CD4-positive, alpha-beta T cell treated with Interferon gamma for 1 hour (primary cell): ENCODE measurements at regions not wholly inside any gene's neighbourhood (a gene's known extent, or its start where the extent isn't known, plus 50 kb on each side); places are given as distances from the start of the nearest gene placed in this dataset.

Experiments used
- DNase-seq: peaks from one replicate; pipeline ENCODE4 v3.0.0-alpha.2; 2020

DNA sequence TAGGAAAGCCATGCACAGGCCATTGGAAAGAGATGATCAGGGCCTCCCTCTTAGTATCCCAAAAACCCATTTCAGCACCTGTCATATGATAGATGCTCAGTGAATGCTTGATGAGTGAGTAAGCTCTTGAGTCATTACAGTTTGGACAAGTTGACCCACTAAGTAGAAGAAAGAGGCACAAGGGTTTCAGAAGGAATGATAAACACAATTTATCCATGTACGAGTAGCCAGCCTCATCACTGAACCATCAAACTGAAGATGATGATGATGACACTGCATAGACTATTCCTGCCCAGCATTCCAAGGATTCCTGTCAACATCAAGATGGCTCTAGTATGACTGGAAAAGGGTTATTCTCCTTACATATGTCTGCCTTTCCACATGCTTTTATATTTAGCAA lies 596.0 kb downstream of the BCL11A start:
- no peak for DNase-seq

GRCh38 chr2:59956981-59957380 lies 596.5 kb downstream of the BCL11A start:
- DNase-seq = no peak

GRCh38 chr2:59947917-59948541 lies 605.4 kb downstream of the BCL11A start:
- no peak for DNase-seq

DNA sequence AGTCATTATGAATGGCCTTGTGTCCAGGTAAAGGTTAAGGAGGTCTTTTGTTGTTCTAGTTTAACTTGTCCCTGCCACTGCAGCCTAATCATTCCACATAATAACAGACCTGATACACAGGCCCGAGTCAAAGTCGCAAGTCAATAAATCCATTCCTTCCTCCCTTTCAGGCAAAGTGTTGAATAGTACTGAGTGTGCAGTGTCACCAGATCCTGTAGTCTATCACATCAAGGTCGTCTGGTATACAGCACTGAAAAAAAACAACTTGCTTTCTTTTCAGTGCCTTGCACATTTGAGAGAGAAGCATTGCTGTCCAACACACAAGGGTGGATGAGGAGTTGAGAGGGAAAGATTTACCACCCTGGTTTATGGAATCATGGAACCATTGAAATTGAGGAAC lies 606.2 kb downstream of the BCL11A start:
- no peak for DNase-seq

DNA sequence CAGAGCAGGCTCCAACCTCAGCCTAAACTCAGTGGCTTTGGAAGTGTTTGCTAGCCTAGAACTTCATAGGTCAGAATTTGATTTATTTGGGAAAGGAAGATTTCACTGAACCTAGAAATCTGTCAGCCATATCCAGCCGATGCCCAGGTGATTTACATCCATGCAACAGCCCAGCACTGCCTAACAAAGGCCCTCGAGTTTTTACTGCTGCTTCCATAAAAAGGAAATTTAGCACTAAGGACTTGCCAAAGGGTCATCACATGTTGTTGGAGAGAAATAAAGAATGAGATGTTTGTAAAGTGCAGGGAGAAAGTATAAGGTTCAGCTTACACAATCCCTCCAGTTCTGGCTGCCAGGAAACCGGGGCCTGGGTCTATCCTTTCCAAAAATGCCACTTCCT lies 614.2 kb downstream of the BCL11A start:
- DNase-seq = no peak

GRCh38 chr2:59938181-59938580 lies 615.3 kb downstream of the BCL11A start:
- DNase-seq = no peak

DNA sequence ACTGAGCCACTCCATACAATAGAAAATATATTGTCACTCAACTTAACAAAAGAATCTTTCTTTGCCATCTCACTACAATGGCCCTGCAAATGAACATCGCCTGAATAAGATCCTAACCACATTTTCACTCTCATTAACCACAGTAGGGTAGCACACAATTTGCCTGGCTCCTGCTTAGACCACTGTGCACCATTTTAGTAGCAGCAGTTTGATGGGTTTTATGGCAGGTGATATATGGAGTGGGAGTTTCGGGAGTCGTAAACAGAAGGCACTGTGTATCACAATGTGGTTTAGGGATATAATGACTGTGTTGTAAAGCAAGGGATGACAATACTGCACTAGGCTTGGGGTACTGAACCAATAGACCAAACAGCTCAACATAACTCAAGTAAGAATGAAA lies 617.4 kb downstream of the BCL11A start:
- no peak for DNase-seq

DNA sequence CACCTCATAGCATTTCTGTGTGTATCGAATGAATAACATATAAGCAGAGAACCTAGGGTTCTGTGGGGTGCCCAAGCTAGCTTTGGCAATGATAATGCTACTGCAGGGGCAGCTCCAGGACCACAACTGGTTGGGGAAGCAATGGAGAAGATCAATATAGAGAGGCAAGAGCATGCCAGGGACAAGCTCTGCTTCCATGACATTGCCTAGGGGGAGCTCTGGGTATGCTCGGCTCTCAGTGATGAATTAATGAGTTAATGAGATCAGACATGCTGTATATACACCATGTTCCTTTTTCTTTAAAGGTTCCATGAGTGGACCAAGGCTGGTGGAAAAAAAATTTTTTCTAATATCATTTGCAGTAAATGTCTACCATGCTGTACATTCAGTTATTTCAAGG lies 618.4 kb downstream of the BCL11A start:
- DNase-seq = no peak

DNA sequence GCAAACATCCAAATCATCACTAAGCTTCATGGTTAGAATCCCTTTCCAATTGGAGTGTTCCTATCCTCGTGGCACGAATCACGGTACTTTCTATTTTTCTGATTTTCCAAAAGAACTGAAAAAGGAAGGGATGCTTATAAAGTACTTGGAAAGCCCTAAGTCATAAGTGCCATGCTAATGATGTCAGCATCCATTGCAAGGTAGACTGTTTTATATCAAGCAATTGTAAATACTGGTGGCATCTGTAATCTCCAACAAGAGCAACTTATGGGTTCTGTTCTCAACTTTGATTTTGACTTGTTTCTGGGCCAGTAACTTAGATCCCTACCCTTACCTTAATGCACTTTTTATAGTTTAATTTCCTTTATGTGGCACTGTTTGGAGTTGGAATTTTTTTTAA lies 619.5 kb downstream of the BCL11A start:
- DNase-seq = no peak

DNA sequence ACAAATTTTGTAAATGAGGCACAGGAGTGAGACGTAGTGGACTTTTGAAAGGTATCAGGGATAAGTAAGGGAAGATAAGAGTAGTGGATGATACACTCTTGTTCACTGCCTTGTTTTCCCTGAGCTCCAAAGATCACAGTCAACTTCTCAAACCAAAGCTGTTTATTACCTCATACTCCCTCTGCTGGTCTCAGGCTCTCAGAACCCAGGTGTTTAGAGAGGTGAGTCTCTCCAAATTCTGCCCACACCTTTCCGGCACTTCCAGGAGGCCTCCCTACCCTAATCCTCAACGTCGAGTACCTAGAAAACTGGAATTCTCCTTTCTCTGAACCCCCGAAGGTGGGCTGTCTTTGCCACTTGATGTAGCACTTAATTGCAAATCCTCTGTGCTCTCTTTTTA lies 621.1 kb downstream of the BCL11A start:
- DNase-seq = no peak

- no peak for DNase-seq
Measured at GRCh38 chr2:59930430-59930829, 623.0 kb downstream of the BCL11A start.

- DNase-seq = no peak
Measured at GRCh38 chr2:59926731-59927130, 626.7 kb downstream of the BCL11A start.

GRCh38 chr2:59925321-59925720 lies 628.1 kb downstream of the BCL11A start:
- no peak for DNase-seq

DNA sequence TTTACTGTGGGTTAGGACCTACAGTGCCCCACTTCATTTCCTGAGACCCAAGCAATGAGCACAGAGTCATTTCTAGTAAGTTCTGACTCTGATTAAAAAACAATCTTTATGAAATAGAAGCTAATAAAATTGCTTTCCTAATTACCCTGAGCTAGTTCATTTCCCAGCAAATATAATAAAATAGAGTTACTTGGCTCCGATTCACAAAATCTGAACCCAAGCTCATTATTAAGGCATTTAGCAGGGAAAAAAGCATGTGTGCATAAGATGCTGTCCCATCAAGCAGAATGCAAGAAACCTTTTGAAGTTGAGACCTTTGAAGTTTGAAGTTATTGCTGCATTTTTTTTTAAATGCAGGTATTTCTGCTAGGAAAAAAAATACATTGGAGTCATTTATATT lies 629.1 kb downstream of the BCL11A start:
- DNase-seq = no peak

DNA sequence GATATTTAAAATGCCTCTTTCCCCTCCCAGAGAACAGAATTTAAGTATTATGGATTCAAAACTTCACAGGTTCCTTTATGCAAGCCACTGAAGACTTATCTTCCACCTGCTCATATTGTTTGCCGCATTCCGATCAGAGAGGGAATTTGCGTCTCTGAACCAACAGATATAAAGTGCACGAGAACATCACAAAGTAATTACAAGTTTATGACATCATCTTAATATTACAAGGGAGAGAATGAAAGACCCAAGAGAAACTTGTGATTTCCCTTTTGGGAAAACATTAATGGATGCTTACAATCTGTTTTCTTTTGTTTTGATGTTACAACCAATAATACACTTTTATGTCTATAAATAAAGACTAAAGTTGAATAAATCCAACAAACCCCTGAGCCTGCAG lies 631.0 kb downstream of the BCL11A start:
- no peak for DNase-seq

GRCh38 chr2:59921743-59922142 lies 631.7 kb downstream of the BCL11A start:
- DNase-seq = no peak

- no peak for DNase-seq
Measured at GRCh38 chr2:59920961-59921360, 632.5 kb downstream of the BCL11A start.

DNA sequence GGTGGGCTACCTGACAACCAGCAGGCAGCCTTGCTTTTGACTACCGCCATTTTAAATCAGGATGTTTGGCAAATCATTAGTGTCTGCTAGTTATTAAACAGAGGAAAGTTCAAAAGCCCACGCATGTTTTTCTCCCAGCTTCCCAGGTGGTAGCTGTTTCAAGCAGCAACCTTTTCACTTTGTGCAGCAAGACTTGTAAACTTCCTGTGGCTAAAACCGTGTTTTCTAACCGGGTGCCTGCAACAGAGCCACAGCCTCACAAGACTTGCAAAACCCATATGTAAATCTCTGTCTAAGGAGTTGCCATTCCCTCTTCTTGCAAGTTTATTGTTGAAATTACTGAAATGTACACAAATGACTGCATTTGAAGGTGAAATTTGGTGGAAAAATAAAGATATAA lies 633.1 kb downstream of the BCL11A start:
- DNase-seq = no peak

GRCh38 chr2:59919579-59919978 lies 633.9 kb downstream of the BCL11A start:
- no peak for DNase-seq

DNA sequence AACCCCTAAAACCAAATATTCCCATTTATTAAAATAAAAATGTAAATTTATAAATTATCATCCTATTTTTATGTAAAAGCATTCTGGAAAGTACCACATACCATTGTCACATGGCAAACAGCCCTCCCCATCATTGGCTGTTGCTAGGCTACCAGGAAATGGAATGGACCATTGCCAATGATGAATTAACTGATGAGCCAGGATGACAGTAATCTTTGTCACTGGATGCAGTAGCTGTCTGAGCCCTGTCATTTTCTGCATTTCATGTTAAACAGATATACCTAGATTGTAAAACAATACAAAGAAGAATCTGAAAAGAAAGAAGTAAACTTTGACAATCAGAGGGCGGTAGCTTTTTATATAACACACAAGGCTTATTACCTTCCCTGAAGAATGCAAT lies 641.4 kb downstream of the BCL11A start:
- no peak for DNase-seq

- no peak for DNase-seq
Measured at GRCh38 chr2:59910166-59910565, 643.3 kb downstream of the BCL11A start.

DNA sequence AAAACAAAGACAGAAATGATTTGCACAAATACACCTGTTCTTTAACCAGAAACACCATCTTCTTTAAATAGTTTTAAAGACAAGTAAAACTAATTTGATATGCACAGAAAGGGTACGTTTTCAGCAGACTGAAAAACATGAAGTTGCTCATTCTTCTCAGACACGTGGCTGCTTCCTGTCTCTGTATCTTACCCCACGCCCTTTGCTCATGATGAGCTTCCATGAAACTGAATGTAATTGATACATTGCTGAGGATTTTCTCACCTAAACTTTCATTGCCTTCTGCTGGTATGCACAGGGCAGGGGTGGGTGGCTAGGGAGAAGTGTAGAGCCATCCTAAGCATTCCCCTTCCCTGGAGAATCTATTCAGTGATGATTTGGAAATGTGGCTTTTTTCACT lies 644.3 kb downstream of the BCL11A start:
- DNase-seq = no peak

DNA sequence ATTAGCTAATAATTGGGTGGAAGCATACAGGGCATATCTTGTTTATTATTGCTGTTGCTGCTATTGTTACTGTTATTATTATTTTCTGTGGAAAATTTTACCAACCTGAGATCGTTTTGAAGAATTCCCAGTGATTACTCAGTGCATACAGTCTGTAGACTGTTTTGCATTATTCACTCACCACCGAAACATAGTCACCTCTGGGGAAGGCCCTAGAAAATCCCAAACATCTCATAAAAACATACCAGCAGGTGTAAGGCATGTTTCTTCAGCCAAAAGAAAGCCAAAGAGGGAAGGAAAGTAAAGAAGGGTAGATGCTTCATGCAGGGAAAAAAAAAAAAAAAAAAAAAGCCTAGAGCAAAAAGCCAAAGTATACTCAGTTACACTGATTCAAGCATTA lies 647.7 kb downstream of the BCL11A start:
- DNase-seq = no peak

- no peak for DNase-seq
Measured at GRCh38 chr2:59903994-59904544, 649.4 kb downstream of the BCL11A start.

DNA sequence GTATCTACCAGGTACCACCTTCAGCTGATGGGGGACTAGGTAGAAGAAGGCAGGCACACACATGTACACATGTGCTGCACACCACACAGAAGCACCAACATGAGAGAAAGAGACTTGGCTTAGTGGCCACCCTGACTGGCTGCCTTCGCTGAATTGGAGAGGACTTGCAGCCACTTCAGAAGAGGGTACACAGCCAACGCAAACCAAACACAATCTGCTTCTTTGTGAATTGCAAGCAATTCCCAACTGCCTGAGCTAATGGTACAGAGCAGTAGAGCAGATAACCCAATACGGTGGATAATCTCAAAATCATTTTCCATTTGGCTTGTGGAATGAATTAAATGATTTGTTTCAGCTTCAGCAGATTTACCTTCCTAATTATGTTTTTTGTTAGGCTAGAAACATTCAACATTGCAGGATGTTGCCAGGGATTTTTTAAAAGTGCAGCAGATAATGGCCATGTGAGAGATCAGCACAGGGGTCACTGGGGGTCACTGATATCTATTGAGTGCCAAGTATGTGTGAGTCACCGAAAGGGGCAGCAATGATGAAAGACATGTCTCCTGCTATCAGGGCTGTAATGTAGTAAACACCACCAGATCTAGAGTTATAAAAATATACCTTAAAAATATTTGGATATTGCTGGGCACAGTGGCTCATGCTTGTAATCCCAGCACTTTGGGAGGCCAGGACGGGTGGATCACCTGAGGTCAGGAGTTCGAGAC lies 652.6 kb downstream of the BCL11A start:
- DNase-seq = no peak
